HEK293 (cell line): ENCODE measurements at regions not wholly inside any gene's neighbourhood (a gene's known extent, or its start where the extent isn't known, plus 50 kb on each side); places are given as distances from the start of the nearest gene placed in this dataset.

ENCODE experiments used
- CTCF ChIA-PET: fragments of 350-600 bp; formaldehyde crosslinking; extraction: SDS; loops from one replicate; lab custom pipeline; 2021; ENCODE audit warnings: antibody characterized with exemption; lab: Yijun Ruan, JAX
- POLR2A ChIA-PET: fragments of 300-600 bp; formaldehyde crosslinking; extraction: SDS; loops from one replicate; lab custom pipeline; 2020; ENCODE audit warnings: antibody characterized with exemption, inconsistent platforms; lab: Yijun Ruan, JAX
- H3K27ac ChIP-seq: fragments of 200-500 bp; sonication (Bioruptor generic); 2 replicates; pipeline ENCODE4 v1.5.1; 2014; ENCODE audit warnings: low read depth, low read length, control low read depth, inconsistent platforms; ENCODE audit errors: extremely low read depth
- H3K36me3 ChIP-seq, 2 experiments: fragments of 200-500 bp in 1 of 2; sonication (Bioruptor generic) in 1 of 2; 1 replicate in 1 of 2; 2 replicates in 1 of 2; pipeline ENCODE4 v1.5.1; 2014 to 2017; ENCODE audit warnings: inconsistent platforms in 2 of 2, low read length in 2 of 2; ENCODE audit not compliant: control insufficient read depth in 2 of 2, insufficient read depth in 1 of 2
- H3K4me1 ChIP-seq: fragments of 200-500 bp; sonication (Bioruptor generic); 2 replicates; pipeline ENCODE4 v1.5.1; 2014; ENCODE audit warnings: mild to moderate bottlenecking, low read length, inconsistent platforms; ENCODE audit not compliant: control insufficient read depth, insufficient read depth
- H3K4me3 ChIP-seq: 2 replicates; pipeline ENCODE4 v1.5.1; 2011; ENCODE audit warnings: low read depth, mild to moderate bottlenecking, control low read depth, low read length, moderate library complexity
- H3K9me3 ChIP-seq: fragments of 200-500 bp; sonication (Bioruptor generic); 2 replicates; pipeline ENCODE4 v1.5.1; 2014; ENCODE audit warnings: low read depth, low read length, inconsistent platforms; ENCODE audit not compliant: control insufficient read depth, insufficient read depth
- GFI1B ChIP-seq: fragments of 450-650 bp; formaldehyde crosslinking; IDR thresholded peaks from 2 replicates; pipeline ENCODE4 v1.5.1; 2016; ENCODE audit warnings: missing biosample characterization, missing genetic modification characterization
- PRDM1 ChIP-seq: fragments of 450-650 bp; formaldehyde crosslinking; IDR thresholded peaks from 2 replicates; pipeline ENCODE4; 2016; ENCODE audit warnings: missing biosample characterization, missing genetic modification characterization
- SCRT1 ChIP-seq: fragments of 450-650 bp; formaldehyde crosslinking; IDR thresholded peaks from 2 replicates; pipeline ENCODE4 v1.5.1; 2016; ENCODE audit warnings: missing biosample characterization, missing genetic modification characterization, borderline replicate concordance
- SCRT2 ChIP-seq: fragments of 450-650 bp; formaldehyde crosslinking; IDR thresholded peaks from 2 replicates; pipeline ENCODE4 v1.5.1; 2016; ENCODE audit warnings: missing biosample characterization, missing genetic modification characterization
- ZBTB20 ChIP-seq: fragments of 450-650 bp; formaldehyde crosslinking; IDR thresholded peaks from 2 replicates; pipeline ENCODE4 v1.5.1; 2016; ENCODE audit warnings: missing biosample characterization, missing genetic modification characterization
- ZNF10 ChIP-seq: fragments of 450-650 bp; formaldehyde crosslinking; IDR thresholded peaks from 2 replicates; pipeline ENCODE4 v1.5.1; 2017; ENCODE audit warnings: missing biosample characterization, missing genetic modification characterization
- ZNF112 ChIP-seq: fragments of 450-650 bp; formaldehyde crosslinking; IDR thresholded peaks from 2 replicates; pipeline ENCODE4 v1.5.0; 2017; ENCODE audit warnings: missing biosample characterization, missing genetic modification characterization
- ZNF184 ChIP-seq: fragments of 450-650 bp; IDR thresholded peaks from 2 replicates; pipeline ENCODE4 v1.5.1; 2018; ENCODE audit warnings: missing biosample characterization, mild to moderate bottlenecking, missing genetic modification characterization
- ZNF2 ChIP-seq: fragments of 450-650 bp; formaldehyde crosslinking; IDR thresholded peaks from 2 replicates; pipeline ENCODE4 v1.5.1; 2016; ENCODE audit warnings: missing biosample characterization, missing genetic modification characterization
- ZNF501 ChIP-seq: fragments of 450-650 bp; formaldehyde crosslinking; IDR thresholded peaks from 2 replicates; pipeline ENCODE4 v1.5.1; 2016; ENCODE audit warnings: missing biosample characterization, missing genetic modification characterization
- ZNF610 ChIP-seq: fragments of 450-650 bp; formaldehyde crosslinking; IDR thresholded peaks from 2 replicates; pipeline ENCODE4 v1.5.1; 2016; ENCODE audit warnings: missing biosample characterization, missing genetic modification characterization, borderline replicate concordance
- ZNF629 ChIP-seq: fragments of 450-650 bp; formaldehyde crosslinking; IDR thresholded peaks from 2 replicates; pipeline ENCODE4 v1.5.1; 2017; ENCODE audit warnings: missing biosample characterization, missing genetic modification characterization
- TF ChIP-seq, protein P1 (sequence below): fragments of 450-650 bp; formaldehyde crosslinking; IDR thresholded peaks from 2 replicates; pipeline ENCODE4 v1.5.1; 2016; ENCODE audit warnings: missing biosample characterization, missing genetic modification characterization
- TF ChIP-seq, protein P2 (sequence below): fragments of 450-650 bp; formaldehyde crosslinking; IDR thresholded peaks from 2 replicates; pipeline ENCODE4 v1.5.1; 2016; ENCODE audit warnings: missing biosample characterization, missing genetic modification characterization
- TF ChIP-seq, protein P3 (sequence below): fragments of 450-650 bp; formaldehyde crosslinking; IDR thresholded peaks from 2 replicates; pipeline ENCODE4 v1.5.1; 2016; ENCODE audit warnings: missing biosample characterization, missing genetic modification characterization
- TF ChIP-seq, protein P4 (sequence below): fragments of 450-650 bp; formaldehyde crosslinking; IDR thresholded peaks from 2 replicates; pipeline ENCODE4 v1.5.1; 2016; ENCODE audit warnings: missing biosample characterization, missing genetic modification characterization
- TF ChIP-seq, protein P5 (sequence below): fragments of 450-650 bp; formaldehyde crosslinking; IDR thresholded peaks from 2 replicates; pipeline ENCODE4 v1.5.1; 2017; ENCODE audit warnings: missing biosample characterization, missing genetic modification characterization
- TF ChIP-seq, protein P6 (sequence below): fragments of 450-650 bp; formaldehyde crosslinking; IDR thresholded peaks from 2 replicates; pipeline ENCODE4 v1.5.1; 2016; ENCODE audit warnings: missing biosample characterization, missing genetic modification characterization
- TF ChIP-seq, protein P7 (sequence below): sonication (generic); formaldehyde crosslinking; IDR thresholded peaks from 2 replicates; pipeline ENCODE4 v1.8.1; 2022; ENCODE audit warnings: mild to moderate bottlenecking, moderate library complexity, missing genetic modification reagents

DNA sequence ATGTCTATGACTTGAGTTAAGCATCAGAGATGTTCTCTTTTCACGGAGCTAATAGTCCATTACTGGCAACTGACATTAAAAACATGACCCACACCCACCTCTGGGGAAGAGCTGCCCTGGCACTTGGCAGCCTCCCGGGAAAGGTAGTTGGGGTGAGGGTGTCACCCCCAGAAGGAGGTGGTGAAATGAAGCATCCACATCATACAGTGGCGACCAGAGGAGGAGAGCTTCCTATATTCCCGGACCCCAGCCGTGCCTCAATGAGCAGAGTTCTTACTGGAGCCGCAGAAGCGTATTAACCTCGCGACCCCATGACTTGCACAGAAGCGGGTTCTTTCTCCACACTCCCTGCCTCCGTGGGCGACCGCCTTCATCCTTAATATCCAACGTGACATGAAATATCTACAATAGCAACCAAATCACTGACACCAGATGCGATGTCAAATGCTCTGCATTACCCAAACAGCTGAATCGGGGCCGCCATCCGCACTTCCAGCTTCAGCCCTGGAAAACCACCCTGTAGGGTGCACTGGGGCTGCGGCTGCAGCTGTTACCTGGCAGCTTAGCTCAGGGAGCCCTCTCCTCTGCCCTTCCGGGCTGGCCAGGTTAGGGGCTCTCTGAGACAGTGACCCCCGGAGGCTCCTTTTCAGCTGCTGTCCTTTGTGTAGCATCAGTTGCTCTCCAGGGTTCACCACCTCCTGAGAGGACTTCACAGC lies 103.1 kb upstream of the PARD3 start:
- CTCF ChIA-PET = interaction anchor here (0.5 to 0.9 kb wide), 2 partner anchors 56 to 166 kb away, joined by 3 to 6 read pairs; no protein-coding TSS in a partner anchor
- TF ChIP-seq ZNF2 = no peak
- TF ChIP-seq, all 188 proteins: peak for 0
- Histone ChIP-seq H3K4me3 (no peak overlapping the region), H3K27ac (no peak overlapping the region), H3K9me3 (no peaks in the 10 kb centered on the region), H3K4me1 (no peaks in the 10 kb centered on the region), H3K36me3 (no peaks in the 10 kb centered on the region)
- POLR2A ChIA-PET = interaction anchor here (0.6 kb wide), 1 partner anchor 14 kb away, joined by 3 read pairs; no protein-coding TSS in a partner anchor

DNA sequence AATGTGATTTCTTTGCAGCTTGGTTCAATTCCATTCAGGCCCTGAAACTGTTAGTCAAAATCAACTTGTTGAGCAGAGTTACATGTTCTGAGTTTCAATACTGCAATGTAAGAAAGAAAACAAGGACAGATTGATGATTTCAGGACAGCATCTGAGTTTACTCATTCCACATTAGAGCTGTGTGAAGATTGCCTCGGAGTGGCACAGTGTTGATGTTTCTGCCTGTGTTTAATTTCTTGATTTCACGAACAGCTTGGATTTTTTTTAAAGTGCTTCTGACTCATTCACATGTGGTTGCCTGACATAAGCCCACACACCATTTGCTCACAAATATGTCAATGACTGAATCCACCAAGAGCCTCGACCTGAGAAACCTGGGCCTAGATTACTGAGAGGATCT lies 101.2 kb upstream of the PARD3 start:
- CTCF ChIA-PET = no interaction called here
- TF ChIP-seq ZNF629 (tag by site-specific recombination) (0 out of 2 replicates have a peak, but pooled peaks have one; percentile 43), SCRT2 (tag by site-specific recombination) (peak; percentile 88), PRDM1 (tag by site-specific recombination) (no peak), GFI1B (0 out of 2 replicates have a peak, but pooled peaks have one; percentile 32), SCRT1 (tag by site-specific recombination) (no peak), ZNF10 (tag by site-specific recombination) (no peak), ZNF184 (tag by site-specific recombination) (no peak), ZNF610 (tag by site-specific recombination) (no peak)
- TF ChIP-seq, protein P1, sequence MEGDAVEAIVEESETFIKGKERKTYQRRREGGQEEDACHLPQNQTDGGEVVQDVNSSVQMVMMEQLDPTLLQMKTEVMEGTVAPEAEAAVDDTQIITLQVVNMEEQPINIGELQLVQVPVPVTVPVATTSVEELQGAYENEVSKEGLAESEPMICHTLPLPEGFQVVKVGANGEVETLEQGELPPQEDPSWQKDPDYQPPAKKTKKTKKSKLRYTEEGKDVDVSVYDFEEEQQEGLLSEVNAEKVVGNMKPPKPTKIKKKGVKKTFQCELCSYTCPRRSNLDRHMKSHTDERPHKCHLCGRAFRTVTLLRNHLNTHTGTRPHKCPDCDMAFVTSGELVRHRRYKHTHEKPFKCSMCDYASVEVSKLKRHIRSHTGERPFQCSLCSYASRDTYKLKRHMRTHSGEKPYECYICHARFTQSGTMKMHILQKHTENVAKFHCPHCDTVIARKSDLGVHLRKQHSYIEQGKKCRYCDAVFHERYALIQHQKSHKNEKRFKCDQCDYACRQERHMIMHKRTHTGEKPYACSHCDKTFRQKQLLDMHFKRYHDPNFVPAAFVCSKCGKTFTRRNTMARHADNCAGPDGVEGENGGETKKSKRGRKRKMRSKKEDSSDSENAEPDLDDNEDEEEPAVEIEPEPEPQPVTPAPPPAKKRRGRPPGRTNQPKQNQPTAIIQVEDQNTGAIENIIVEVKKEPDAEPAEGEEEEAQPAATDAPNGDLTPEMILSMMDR (tag by site-specific recombination) = no peak
- TF ChIP-seq, protein P2, sequence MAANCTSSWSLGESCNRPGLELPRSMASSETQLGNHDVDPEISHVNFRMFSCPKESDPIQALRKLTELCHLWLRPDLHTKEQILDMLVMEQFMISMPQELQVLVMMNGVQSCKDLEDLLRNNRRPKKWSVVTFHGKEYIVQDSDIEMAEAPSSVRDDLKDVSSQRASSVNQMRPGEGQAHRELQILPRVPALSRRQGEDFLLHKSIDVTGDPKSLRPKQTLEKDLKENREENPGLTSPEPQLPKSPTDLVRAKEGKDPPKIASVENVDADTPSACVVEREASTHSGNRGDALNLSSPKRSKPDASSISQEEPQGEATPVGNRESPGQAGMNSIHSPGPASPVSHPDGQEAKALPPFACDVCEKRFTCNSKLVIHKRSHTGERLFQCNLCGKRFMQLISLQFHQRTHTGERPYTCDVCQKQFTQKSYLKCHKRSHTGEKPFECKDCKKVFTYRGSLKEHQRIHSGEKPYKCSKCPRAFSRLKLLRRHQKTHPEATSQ = no peak
- TF ChIP-seq, protein P3, sequence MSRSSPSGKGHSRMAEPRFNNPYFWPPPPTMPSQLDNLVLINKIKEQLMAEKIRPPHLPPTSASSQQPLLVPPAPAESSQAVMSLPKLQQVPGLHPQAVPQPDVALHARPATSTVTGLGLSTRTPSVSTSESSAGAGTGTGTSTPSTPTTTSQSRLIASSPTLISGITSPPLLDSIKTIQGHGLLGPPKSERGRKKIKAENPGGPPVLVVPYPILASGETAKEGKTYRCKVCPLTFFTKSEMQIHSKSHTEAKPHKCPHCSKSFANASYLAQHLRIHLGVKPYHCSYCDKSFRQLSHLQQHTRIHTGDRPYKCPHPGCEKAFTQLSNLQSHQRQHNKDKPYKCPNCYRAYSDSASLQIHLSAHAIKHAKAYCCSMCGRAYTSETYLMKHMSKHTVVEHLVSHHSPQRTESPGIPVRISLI = peak; percentile 74
- TF ChIP-seq, protein P4, sequence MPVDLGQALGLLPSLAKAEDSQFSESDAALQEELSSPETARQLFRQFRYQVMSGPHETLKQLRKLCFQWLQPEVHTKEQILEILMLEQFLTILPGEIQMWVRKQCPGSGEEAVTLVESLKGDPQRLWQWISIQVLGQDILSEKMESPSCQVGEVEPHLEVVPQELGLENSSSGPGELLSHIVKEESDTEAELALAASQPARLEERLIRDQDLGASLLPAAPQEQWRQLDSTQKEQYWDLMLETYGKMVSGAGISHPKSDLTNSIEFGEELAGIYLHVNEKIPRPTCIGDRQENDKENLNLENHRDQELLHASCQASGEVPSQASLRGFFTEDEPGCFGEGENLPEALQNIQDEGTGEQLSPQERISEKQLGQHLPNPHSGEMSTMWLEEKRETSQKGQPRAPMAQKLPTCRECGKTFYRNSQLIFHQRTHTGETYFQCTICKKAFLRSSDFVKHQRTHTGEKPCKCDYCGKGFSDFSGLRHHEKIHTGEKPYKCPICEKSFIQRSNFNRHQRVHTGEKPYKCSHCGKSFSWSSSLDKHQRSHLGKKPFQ (tag by site-specific recombination) = no peak
- Histone ChIP-seq H3K9me3 (no peaks in the 10 kb centered on the region), H3K4me1 (no peaks in the 10 kb centered on the region), H3K36me3 (no peaks in the 10 kb centered on the region), H3K4me3 (no peak overlapping the region), H3K27ac (no peak overlapping the region)
- POLR2A ChIA-PET = no interaction called here

DNA sequence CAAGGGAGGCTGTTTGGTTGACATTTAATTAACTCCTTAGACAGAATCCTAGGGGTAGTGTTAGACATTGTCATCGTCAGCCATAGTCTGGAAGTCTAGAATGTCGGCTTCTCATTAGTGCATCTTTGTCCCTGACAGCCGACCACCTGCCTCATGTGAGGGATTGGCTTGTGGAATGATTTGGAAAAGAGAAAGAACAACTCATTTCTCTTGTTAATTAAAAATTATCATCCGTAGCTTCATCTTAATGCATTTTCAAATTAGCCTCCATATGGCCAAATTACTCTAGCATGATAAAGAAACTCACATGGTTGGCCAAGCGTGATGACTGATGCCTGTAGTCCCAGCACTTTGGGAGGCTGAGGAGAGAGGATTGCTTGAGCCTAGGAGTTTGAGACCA lies 97.7 kb upstream of the PARD3 start:
- POLR2A ChIA-PET = interaction anchor here (0.6 kb wide), 1 partner anchor 134 kb away, joined by 5 read pairs; no protein-coding TSS in a partner anchor
- no peaks in the 10 kb centered on the region for H3K36me3 ChIP-seq
- H3K4me3 ChIP-seq = no peak overlapping the region
- CTCF ChIA-PET = no interaction called here
- no peak overlapping the region for H3K27ac ChIP-seq
- no peaks in the 10 kb centered on the region for H3K4me1 ChIP-seq
- no peaks in the 10 kb centered on the region for H3K9me3 ChIP-seq
- TF ChIP-seq, protein P5, sequence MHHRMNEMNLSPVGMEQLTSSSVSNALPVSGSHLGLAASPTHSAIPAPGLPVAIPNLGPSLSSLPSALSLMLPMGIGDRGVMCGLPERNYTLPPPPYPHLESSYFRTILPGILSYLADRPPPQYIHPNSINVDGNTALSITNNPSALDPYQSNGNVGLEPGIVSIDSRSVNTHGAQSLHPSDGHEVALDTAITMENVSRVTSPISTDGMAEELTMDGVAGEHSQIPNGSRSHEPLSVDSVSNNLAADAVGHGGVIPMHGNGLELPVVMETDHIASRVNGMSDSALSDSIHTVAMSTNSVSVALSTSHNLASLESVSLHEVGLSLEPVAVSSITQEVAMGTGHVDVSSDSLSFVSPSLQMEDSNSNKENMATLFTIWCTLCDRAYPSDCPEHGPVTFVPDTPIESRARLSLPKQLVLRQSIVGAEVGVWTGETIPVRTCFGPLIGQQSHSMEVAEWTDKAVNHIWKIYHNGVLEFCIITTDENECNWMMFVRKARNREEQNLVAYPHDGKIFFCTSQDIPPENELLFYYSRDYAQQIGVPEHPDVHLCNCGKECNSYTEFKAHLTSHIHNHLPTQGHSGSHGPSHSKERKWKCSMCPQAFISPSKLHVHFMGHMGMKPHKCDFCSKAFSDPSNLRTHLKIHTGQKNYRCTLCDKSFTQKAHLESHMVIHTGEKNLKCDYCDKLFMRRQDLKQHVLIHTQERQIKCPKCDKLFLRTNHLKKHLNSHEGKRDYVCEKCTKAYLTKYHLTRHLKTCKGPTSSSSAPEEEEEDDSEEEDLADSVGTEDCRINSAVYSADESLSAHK (tag by site-specific recombination) = no peak
- TF ChIP-seq, protein P6, sequence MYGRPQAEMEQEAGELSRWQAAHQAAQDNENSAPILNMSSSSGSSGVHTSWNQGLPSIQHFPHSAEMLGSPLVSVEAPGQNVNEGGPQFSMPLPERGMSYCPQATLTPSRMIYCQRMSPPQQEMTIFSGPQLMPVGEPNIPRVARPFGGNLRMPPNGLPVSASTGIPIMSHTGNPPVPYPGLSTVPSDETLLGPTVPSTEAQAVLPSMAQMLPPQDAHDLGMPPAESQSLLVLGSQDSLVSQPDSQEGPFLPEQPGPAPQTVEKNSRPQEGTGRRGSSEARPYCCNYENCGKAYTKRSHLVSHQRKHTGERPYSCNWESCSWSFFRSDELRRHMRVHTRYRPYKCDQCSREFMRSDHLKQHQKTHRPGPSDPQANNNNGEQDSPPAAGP (tag by site-specific recombination) = no peak
- no peak for TF ChIP-seq ZNF112 (tag by site-specific recombination)
- no peak for TF ChIP-seq ZNF501 (tag by site-specific recombination)
- TF ChIP-seq ZBTB20 = no peak
- TF ChIP-seq, protein P7, sequence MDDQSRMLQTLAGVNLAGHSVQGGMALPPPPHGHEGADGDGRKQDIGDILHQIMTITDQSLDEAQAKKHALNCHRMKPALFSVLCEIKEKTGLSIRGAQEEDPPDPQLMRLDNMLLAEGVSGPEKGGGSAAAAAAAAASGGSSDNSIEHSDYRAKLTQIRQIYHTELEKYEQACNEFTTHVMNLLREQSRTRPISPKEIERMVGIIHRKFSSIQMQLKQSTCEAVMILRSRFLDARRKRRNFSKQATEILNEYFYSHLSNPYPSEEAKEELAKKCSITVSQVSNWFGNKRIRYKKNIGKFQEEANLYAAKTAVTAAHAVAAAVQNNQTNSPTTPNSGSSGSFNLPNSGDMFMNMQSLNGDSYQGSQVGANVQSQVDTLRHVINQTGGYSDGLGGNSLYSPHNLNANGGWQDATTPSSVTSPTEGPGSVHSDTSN (CRISPR knock-in tag) = no peak
